ENCODE measurements at regions not wholly inside any gene's neighbourhood (a gene's known extent, or its start where the extent isn't known, plus 50 kb on each side); places are given as distances from the start of the nearest gene placed in this dataset.

DNA sequence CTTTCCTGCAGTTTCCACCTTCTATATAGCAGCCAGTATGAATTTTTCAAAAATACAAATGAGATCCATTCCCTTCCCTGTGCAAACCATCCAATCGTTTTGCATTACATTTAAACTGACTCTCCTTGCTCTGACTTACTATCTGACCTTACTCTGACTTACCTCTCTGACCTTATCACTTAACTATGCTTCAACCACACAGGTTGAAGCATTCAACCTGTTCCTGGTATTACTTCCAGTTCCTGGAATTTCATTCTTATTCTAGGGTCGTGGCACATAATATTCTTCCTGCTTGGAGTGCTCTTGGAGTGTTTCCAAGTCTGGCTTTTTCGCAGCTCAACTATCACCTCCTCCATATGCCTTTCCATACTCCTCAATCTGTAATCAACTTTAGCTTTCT is 850.6 kb upstream of the CHAC2 start:
- no peak for DNase-seq

DNA sequence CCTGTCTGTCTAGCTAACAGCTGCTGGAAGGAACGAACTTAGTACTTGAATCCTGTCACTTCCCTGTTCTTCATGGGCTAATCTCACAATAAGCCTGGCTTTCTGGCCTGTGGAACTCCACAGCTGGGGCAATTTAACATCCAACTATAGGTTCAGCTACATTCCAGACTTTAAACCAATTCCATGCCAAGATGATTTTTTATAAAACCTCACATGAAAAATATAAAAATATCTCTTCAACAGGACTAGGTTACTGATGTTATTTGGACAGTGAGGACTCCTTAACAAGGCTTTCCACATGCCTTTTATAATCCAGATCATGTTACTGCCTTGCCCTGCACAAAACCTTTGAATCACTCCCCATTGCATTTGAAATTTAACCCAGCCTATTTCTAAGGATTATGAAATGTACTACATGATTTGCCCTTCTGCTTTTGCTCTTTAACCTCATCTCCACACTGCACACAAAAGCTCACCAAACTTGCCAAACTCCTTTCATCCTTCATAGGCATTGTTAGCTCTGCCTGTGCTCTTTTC is 863.2 kb upstream of the CHAC2 start:
- DNase-seq = no peak

DNA sequence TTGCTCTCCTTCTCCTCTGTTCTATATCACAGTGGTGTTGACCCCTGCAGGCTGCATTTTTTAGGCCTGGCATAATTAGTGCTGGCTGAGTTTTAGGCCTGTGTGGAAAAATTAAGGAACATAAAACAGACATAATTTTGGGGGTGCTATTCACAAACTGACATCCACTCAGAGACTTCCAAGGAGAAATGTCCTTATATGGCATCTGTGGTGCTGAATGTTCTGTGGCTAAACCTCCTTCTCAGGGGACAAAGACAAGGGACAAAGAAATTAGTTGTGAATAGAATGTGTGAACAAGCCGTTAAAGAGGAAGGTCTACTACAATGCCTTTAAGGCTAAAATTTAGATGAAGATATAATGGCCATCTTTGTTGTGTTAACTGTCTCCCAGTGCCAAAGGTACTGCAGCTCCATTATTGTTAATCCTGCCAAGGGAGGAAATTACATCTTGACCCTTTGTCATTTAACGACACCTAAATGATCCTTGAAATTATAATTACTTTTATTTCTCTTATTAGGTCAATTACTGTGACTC is 870.0 kb upstream of the CHAC2 start:
- DNase-seq = no peak

DNA sequence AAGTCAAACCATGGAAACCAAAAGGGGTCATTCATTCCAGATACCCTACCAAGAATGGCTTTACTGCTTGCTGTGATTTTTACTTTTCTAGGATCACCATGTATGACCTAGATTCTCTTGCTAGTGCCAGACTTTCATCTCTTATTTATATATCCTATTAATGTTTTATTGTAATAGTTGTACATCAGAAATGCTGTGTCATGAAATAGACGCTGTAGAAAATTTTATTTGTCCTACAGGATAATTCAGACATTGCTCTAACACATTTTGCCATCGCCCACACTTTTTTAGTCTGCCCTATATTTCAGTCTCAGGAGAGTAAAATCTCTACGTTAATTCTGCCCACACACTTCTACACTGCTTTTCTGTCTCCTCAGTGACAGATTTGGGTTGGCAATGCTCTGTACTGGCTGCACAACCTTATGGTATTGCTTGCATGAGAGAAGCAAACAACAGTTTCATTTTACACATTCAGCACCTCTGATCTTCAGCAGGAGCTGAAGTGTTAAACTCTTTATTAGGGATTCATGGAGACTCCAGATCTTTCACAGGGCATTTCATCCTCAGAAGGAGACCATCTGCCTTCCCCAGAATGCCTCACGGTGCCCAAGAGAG is 871.8 kb upstream of the CHAC2 start:
- no peak for DNase-seq

DNA sequence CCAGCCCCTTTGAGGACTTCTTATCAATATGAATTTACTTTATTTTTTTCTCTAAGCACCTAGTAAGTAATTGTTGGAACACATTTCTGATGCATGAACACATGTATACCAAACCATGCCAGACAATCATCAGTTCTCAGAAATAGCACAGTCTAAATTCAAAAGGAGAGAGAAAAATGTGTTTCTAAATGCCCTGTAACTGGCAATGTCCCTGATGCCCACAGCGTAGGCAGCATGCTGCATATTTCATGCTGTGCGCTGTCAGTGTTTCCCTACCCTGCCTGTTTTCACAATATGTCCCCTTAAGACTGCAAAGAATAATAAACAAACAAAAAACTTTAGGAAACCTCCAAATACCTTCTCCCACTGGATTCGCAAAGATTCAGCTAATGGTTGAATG is 881.0 kb upstream of the CHAC2 start:
- no peak for DNase-seq

DNA sequence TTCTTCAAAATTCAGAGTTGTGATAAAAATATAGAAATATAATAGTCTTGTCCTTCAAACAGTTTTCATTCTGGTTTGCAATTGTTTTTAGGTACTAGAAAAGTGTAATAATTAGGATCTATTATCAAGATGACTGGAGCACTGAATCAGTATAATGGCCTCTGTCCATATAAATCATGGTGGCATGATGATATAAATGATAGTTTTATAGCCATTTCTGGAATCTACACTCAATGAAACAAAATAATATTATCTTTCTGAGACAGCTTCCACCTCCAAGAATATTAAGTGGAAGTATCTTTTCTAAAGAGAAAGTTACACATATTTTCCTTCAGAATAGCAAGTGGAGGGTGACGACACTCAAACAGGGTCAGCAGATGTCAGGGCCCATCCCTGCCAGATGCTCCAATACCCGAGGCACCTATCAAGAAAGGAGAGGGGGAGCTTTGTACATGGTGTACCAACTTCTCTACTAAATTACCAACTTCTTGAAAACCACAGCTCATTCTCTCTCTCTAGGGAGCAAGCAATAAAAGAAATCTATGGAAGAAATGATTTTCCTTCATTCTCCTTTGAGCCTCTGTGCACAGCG is 882.7 kb upstream of the CHAC2 start:
- no peak for DNase-seq

DNA sequence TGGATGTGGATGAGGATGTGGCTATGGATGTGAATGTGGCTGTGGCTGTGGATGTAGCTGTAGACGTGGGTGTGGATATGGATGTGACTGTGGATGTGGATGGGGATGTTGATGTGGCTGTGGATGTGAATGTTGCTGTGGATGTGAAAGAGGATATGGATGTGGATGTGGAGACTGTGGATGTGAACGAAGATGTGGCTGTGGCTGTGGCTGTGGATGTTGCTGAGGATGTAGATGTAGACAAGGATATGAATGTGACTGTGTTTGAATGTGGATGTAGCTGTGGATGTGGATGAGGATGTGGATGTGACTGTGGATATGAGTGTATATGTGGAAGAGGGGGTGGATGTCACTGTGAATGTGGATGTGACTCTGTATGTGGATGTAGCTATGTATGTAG is 884.6 kb upstream of the CHAC2 start:
- DNase-seq = no peak

DNA sequence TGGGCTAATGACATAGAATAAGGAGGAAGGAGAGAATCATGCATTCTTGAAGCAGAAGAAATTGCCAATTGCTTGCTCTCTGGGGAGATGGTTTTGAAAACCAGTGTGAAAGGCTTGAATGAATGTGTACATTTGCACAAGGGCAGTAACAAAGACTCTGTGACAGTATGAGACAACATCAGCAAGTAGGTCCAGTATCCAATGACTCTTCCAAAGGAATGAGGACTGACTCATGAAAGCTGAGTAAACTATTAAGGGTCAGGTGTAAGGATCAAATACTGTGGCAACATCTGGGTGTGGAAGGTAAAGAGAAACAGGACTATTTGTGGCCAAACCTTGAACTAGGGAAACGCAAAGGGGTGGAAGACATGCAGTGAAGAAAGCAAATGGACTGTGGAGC is 886.0 kb upstream of the CHAC2 start:
- no peak for DNase-seq

DNA sequence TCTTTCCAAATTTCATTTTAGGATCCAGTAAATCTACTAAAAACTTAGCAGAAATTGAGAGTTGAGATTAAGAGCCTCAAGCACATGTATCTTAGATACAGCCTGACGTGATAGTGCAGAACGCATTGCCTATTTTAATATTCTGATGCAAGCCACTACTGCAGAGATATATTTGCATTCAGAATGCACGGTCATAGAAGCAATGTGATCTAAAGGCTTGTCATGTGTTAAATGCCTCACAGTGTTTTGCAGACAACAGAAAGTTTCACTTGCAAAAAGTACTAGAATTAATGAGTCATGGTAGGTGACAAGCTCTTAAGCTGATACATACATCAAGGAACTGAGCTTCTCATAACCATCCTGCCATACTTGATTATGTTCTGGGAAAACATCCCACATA is 886.7 kb upstream of the CHAC2 start:
- DNase-seq = no peak

DNA sequence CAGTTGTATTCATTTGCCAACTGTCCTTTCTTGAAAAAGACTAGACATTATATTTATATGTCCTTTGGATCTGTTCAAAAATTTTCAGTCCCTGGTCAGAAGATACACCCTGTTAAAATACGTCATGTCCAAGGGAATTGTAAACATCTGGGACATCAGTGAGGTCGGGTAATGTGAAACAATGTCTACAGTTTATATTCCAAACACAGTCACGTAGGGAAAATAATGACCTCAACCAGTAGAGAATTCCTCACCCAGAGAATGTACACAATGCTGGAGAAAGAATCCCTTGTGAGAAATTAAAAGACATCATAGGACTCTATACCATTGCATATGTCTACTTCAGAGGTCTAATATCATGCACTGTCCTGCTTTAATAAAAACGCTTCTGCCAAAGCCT is 888.0 kb upstream of the CHAC2 start:
- DNase-seq = no peak

DNA sequence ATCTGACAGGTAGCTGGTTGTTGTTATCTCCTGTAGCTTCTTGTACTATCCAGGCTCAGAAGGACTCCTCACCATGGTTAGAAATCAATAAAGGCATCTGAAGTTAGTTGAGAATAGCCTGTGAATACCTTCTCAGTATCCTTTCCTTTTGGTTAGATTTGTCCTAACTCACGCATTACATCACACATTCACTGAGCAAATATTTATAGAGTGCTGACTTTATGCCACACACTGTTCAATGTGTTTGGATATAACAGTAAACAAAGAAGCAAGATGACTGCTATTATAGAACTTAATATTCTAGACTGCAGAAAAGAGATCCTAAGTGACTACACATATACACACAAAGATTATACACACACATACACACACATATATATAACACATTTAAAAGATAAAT is 889.9 kb upstream of the CHAC2 start:
- peak; percentile 11 for DNase-seq

DNA sequence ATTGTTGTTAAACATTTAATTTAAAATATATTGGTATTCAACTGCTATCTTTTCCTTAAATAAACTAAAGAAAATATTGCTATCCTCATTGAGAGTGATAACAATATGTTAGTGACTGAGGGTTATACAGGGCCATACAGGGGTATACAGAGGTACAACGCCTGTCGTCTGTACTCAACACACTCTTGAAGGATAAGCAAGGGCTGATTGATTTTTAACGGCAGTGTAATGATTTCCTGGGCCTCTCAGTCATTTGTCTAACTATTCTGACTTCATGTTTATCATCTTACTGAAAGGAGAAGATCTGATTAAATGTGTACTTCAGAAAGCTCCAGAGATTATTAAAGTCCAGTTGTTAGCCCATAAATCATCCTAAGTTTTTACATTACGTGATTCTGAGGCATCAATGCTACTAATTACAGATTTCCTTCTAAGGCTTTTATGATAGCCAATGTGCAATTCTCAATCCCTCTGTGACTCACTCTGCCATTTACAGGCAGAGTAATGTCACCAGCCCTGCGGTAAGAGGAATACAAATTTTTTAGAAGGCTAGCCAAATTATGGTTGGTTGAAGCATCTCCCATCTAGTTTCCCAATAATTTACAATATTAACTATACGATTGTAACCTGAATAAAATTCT is 893.0 kb upstream of the CHAC2 start:
- no peak for DNase-seq

DNA sequence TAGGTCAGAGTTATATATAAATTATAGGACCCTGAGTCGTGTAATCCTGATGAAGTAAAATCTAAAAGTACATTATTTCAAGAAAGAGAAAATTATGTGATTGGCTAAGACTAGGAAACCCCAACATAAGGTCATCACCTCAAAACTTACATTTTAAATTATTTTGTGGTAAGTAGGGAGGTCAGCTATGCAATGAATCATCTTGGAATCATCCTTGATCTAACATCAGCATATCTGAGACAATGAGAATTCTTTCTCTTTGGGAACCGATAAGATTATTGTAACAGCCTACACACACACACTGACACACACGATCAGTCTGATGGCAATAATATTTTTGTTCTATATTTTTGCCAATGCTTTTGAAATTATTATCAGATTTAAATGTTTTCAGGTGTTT is 904.8 kb upstream of the CHAC2 start:
- no peak for DNase-seq

DNA sequence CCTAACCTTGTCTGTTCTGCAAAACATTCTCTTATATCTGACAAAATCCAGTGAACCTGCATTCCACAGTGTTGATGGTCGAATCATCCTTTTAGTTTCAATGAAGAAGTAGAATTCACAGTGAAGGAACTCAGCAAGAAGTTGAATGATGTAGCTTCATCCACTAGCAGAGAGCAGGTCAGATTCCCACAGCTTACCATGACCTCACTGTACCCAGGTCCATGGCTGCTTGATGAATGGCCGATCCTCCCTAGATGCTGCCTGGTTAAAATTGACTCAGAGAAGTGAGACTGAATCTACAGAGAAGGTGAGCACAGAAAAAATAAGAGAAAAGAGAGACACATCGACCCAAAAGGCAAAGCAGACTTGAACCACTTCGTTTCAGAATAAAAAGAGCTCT is 906.0 kb upstream of the CHAC2 start:
- no peak for DNase-seq

DNA sequence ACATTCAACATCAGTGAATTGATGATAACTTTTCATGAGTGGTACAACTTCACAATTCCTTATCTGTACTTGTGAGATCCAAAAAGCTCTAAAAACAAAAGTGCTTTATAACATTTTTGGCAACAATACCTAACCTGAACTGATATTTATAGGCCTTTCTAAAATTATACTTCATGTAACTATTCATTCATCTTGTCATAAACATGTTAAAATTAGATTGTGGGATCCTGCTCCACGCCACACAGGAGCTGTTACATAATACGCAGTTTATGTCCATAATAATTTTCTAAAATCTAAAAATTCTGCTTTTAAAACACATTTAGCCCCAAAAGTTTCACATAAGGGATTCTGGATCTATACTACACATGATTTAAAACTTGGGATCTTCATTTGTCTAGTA is 908.5 kb upstream of the CHAC2 start:
- no peak for DNase-seq

DNA sequence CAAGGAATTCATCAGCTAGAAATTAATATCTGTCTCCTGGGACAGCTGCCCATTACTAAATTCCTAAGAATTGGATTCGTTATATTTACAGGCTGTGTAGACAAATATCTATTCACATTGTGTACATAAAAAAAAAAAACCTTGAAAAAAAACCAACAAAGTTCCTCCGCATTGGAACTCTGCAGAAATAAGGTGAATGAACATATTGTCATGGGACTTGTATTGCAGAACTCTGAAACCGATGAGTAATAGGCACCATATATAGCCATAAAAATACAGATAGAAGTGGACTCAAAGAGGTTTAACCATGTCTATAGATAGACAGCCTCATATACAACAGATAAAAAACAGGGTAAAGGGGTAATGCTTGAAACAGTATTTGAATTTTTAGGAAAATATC is 909.9 kb upstream of the CHAC2 start:
- no peak for DNase-seq

DNA sequence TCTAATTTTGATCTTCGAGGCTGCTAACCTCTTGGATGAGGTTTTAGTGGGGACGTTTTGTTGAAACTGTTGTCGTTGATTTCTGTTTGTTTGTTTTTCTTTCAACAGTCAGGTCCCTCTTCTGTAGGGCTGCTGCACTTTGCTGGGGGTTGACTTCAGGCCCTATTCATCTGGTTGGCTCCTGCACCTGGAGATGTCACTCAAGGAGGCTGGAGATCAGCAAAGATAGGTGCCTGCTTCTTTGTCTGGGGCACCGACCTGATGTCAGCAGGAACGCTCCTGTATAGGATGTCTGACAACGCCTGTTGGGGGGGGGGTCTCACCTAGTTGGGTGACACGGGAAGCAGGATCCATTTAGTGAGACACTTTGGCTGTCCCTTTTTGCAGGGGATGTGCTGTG is 915.6 kb upstream of the CHAC2 start:
- no peak for DNase-seq

DNA sequence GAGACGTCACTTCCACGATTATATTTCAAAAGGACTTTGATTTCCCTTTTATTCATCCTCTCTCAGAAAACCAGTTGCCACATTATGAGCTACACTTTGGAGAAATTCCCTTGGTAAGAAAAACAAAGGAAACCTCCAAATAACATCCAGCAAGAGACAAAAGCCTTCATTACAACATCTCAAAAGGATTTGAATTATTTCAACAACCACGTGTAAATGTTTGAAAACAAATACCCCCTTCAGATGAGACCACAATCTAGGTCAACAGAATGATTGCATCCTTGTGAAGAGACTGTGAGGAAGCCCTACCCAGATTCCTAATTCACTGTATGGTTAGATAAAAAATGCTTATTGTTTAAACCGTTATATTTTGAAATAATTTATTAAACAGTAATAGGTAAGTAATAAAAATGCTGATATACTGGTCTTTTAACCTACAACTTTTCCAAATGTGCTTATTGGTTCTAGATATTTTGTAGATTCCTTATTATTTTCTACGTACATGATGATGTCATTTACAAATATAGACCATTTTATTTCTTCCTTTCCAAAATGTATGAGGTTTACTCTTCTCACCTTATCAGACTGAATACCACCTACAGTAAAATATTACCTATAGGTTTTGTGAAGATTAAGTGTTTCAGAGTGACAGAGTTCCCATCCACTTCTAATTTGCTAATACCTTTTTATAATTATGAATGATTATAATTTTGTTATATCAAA is 922.7 kb upstream of the CHAC2 start:
- DNase-seq = no peak

DNA sequence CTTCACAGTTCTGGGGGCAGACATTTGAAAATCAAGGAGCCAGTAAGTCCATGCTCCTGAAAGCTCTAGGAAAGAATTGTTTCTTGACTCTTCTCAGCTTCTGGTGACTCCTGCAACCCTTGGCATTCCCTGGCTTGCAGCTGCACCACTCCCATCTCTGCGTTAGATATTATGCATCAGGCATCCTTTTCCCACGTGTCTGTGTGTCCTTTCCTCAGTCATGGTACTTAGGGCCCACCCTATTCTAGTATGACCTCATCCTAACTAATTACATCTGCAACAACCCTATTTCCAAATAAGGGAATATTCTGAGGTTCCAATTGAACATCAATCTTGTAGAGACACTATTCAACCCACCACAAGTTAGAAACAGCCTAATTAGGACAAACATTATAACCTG is 931.7 kb upstream of the CHAC2 start:
- DNase-seq = no peak

DNA sequence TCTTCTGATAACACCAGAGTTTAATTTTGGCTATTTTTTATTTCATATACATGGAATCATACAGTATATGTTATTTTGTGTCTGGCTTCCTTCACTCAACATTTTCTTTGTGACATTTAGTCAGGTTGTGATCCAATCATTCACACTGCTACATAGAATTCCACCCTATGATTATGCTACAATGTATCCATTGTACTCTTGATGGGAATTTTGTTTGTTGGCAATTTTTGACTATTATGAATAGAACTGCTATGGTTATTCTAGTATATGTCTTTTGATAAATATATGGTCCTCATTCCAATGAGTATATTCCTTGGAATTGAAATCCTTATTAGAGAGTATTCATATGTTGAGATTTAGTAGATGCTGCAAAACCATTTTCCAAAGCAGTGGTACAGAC is 936.4 kb upstream of the CHAC2 start:
- no peak for DNase-seq

DNA sequence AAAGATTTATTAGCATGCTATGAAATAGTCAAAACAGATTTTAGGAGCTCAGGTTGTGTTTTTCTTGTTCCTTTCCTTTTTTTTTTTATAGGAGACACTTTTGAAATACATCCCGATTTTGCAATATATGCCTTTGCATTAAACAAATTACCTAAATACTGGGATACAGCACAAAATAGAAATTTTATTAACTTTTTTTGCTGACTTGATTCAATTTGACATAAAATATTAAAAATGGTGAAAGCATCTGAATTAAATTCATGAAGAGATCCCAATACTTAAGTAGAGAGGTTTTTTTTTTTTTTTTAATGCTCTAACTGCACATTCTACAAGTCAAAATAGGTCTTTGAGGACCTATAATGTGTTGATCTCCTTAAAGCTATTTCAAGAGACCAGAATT is 939.5 kb upstream of the CHAC2 start:
- no peak for DNase-seq

DNA sequence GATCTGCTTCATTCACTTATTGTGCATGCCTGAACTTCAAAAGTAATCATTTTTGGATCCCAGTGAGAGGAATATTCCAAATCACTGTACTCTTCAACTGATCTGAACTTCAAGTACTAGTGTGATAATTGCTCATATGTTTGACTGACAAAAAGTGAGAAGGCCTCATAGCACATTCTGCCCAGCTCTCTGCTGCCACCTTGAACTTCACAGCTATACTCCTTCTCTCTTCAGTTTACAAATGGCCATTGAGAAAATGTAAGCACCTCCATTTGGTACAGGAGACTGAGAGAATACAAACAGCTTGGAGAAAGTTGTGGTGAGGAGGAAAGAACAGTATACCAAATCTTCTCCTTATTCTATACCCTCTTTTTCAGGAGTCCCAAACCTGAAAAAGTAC is 946.0 kb upstream of the CHAC2 start:
- DNase-seq = no peak

DNA sequence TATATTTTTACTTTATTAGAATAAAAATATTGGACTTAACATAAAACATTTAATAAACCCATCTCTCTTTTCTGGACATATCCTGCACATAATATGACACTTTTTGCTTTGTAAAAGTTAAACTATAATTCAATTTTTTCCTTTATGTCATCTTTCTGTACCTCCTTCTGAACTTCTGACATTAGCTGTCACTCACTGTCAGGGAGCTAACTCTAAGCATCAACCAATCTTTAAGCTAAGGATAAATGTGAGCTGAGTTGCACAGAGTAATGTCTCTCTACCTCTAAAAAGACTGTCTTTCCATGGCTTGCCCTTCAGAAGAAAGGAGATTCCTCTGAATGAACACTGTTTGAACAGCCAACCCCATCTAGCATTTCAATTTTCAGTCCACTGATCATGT is 948.6 kb upstream of the CHAC2 start:
- no peak for DNase-seq

DNA sequence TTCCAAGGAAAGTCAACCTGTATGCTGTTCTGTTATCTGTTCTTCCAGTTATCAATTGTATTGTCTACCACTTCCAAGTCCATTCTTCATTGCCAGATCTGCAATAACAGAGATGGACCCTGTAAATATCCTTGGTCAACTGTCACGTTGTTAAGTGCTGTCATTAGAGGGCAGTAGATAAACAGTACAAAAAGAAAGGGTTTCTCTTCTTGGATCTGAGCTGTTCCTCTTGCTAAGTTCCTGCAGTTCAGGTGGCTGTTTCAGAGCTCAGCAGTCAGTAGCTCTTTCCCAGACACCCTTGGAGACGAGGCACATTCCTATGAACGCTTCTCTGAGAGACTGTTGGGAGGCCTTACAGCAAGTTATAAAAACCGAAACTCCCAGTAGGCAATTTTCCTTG is 957.1 kb upstream of the CHAC2 start:
- DNase-seq = no peak

All from NCI-H774 (cell line).